HG03066 (cell line): ENCODE measurements at regions not wholly inside any gene's neighbourhood (a gene's known extent, or its start where the extent isn't known, plus 50 kb on each side); places are given as distances from the start of the nearest gene placed in this dataset.

Source experiments
- ATAC-seq: cut with Tn5 transposase; IDR thresholded peaks from one replicate; pipeline ENCODE4 v1.9.1; 2021; ENCODE audit warnings: low read depth; ENCODE audit not compliant: unreplicated experiment

GRCh38 chr11:15750535-15751308 lies 605.6 kb downstream of the SOX6 start:
- ATAC-seq: no peak

DNA sequence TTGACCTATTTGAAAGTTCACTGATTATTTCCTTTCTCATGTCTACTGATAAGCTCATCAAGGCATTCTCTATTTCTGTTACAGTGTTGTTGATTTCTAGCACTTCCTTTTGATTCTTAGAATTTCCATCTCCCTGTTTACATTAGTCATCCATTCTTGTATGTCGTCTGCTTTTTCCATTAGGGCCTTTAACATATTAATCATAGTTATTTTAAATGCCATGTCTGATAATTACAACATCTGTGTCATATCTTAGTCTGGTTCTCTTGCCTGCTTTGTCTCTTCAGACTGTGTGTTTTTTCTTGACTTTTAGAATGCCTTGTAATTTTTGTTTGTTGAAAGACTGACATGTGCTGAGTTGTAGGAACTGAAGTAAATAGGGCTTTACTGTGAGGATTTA lies 602.1 kb downstream of the SOX6 start:
- no peak for ATAC-seq

- no peak for ATAC-seq
Measured at GRCh38 chr11:15757048-15757698, 599.2 kb downstream of the SOX6 start.

- ATAC-seq: no peak
Measured at GRCh38 chr11:15758857-15759465, 597.4 kb downstream of the SOX6 start.

DNA sequence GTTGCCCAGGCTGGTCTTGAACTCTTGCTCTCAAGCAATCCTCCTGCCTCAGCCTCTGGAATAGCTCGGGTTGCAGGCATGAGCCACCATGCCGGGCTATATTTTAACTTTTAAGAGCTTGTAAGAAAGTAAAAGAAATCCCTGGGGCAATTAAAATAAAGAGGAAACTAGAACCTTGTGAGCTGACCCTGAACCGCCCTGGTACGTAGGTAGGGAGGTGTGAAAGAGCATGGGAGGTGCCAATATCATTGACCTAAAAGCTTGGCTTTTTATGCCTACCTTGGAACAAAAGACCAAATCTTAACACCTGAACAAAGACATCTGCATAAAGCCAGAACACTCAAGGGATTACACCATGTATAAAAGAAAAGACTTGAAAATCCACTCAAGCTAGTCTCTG lies 595.1 kb downstream of the SOX6 start:
- no peak for ATAC-seq

GRCh38 chr11:15764326-15764725 lies 592.0 kb downstream of the SOX6 start:
- ATAC-seq: no peak

DNA sequence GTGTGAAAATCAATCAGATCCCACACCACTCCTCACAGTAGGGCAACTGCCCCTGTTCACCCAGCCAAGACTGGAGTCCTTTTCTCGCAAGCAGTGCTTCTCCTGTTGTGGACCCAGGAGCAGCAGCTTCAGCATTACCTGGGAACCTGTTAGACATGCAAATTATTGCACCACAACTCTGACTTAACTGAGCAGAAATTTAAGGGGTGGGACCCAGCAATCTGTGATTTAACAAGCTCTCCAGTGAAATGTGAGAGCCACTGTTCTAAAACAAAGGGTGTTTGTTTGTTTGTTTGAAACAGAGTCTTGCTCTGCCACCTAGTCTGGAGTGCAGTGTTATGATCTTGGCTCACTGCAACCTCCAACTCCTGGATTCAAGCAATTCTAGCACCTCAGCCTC lies 591.4 kb downstream of the SOX6 start:
- no peak for ATAC-seq

DNA sequence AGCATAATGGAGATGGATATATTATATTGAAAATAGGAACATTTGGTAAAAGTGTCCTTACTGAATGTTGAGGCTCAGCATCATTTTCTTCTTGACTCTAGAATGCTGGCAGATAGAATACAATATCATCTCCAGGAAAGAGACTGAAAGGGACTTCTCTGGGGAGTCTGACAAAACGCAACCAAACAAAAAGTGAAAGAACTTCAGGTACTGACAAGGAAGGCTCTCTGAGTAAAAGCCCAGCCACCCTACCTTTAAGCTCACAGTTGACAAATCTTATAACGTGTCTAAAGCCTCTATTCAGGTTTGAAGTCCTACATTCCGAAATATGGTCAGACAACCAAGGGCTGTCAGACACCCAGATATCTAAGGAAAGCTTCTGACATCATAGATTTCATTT lies 590.8 kb downstream of the SOX6 start:
- no peak for ATAC-seq

GRCh38 chr11:15768321-15768720 lies 588.0 kb downstream of the SOX6 start:
- no peak for ATAC-seq

- ATAC-seq: no peak
Measured at GRCh38 chr11:15769203-15769602, 587.1 kb downstream of the SOX6 start.

DNA sequence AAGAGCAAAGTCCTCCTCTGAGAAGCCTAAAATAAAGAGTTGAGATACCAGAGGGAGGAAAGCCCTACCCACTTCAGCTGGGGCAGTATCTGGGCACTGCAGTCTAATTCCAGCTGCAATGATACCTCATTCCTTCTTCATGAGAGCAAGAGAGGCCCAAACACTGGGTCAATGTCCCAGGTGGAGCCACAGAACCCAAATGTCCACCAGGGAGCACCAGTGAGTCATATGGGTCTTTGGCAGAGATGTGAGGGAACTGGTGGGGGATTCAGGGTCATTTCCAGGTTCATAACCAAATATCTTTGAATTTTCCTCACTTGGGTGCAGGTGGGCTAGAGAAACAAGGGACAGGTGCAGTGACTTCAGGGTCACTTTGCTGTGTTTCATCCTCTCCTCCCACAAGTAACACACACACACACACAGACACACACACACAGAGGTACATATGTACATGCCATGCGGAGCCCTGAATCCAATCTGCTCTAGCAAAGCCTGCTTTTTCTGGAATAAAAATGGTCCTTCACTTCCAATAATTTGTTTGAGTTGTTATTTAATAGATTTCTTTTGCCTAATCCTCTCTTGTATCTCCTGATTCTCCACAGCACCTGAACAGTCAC lies 585.4 kb downstream of the SOX6 start:
- ATAC-seq: no peak

DNA sequence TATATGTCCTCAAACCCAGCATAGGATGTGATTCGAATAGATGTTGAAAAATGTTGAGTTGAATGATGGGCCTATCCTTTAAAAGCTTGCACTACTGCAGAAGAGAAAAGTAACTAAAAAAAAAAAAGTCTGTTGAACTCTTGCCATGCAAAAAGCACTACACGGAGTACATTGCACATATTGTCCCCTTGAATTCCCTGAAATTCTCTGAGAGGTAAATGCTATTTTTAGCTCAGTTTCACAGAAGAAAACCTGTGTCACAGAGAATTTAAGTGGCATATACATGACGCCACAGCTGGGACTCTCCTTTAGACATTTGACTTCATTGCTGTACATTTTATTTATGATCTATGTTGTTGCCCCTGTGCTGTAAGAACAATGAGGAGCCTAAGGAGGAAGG lies 583.8 kb downstream of the SOX6 start:
- ATAC-seq: no peak

DNA sequence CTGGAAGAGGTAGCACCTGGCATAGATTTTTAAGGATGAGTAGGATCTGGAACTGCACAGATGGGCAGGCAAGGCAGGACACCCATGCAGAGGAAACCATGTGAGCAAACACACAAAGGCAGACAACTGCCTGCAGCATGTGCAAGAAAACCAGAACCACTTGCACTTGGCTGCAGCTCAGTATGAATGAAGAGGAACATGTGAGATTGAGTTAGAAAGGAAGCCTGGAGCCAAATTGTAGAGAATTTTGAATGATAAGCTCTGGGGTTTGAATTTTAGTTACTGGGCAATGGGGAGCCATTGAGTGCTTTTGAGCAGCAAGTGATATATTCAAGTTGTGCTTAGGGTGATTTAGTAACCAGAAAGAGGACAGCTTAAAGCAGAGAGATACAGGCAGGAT lies 583.4 kb downstream of the SOX6 start:
- no peak for ATAC-seq

DNA sequence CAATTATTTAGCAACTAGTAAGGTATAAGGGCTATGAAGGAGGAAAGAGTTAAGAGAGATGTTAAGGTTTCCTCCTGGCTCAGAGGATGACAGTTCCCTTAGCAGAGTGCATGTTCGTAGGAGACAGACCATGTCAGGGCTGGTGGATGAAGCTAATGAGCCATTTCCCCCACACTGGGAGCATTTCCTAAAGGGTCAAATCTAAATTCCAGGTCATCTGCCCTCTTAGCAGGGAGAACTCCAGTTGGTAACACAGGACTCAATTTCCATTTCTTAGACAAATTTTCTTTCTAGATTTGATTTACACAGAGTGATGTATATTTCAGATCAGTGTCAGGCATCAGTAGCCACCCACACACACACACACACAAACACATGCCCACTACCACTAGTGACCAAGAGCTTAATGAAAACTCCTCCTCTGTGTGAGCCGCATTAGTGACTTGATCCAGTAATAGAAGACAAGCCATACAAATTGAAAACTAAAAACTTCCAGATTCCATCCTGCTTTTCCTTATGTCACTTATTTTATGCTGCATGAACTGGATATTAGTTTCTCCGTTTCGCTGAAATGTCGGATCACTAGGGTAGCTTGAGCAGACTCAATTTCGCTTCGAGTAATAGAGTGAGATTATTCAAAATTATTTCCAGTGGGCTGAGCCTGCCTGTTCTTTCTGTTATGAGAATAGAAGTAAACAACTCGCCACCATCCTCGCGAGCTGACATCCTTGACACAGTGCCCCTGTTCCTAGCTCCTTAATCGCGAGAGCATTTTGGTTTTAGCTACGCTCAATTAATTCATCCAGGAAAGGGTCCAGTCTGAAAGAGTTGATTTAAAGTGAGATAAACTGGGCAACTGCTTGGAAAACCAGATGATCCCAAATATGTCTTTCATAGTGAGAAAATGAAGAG lies 582.6 kb downstream of the SOX6 start:
- ATAC-seq: no peak

GRCh38 chr11:15774388-15774939 lies 581.9 kb downstream of the SOX6 start:
- no peak for ATAC-seq

DNA sequence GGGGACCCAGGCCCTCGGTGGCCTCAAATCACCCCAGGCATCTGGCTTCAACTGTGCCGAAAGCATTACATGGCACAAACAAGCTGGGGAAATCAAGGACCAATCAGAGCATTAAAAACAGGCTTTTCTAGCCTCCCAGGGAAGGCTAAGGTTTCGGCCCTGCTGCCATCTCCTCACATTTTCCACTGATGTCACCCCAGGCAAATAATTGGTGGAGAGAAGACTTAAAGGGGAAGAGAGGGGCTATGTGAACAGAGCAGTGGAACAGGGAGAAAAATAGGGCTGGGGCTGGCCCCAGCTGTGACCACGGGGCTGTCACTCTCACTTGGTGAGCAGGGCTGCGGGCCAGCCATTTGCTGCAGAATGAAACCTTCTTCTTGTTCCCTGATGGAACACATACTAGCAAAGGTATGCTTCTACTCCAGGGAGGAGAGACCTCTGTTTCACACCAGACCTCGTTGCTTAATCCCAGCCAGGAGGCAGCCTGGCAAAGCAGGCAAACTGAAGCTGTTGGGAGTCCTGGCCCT lies 581.3 kb downstream of the SOX6 start:
- ATAC-seq: no peak

DNA sequence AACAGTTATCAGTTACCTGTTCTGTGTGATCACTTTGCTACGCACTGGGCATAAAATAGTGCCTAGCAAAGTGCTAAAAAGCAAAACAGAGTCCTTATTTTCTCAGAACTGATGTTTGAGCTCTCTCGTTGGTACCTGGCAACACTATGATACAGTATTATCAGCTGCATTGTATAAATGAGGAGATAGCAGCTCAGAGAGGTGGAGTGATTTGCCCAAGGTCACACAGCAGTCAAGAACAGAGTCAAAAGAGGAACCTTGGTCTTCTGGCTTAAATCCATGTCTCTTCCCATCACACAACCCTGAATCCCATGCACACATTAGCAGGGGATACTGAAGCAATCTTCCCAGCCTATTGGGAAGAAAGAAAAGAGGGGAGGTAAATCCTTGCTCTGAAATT lies 580.5 kb downstream of the SOX6 start:
- ATAC-seq: no peak

GRCh38 chr11:15776366-15776765 lies 580.0 kb downstream of the SOX6 start:
- ATAC-seq: no peak

DNA sequence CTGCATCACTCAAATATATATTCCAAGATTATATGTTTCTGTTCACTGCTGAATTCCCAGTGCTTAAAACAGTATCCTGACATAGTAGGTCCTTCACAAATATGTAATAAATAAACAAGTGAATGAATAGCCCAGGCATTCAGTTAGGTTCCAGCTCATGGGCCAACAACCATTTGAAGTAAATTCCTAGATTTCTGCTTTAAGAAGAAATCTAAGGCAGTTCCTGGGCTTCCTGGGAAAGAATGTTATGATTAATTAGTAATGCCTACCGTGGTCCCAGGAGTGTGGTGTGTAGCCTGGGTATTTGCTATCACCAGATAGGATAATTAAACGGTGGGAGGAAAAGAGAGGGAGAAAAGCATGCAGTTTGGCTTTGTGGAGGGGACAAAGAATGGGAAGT lies 576.8 kb downstream of the SOX6 start:
- ATAC-seq: no peak

DNA sequence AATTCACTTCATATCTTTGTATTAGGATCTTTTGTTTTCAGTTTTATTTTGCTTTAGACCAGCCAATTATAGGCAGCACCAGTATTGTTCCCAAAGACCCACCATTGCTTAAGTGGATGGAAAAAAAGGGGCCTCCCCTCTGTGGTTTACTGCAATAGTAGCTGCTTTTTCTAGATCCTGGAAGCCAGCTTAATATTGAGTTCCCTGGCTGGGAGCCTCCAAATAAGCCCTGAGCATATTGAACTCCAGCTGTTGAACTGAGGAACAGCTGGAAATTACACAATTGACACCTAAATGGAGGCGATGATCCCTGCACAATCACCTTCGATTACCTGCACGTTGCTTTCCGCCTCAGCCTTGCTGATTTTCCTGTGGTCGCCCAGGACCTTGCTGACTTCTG lies 576.0 kb downstream of the SOX6 start:
- ATAC-seq: no peak
